GM23248 (cell line): ENCODE measurements at regions not wholly inside any gene's neighbourhood (a gene's known extent, or its start where the extent isn't known, plus 50 kb on each side); places are given as distances from the start of the nearest gene placed in this dataset.

Experiments
- DNase-seq: peaks from one replicate; pipeline ENCODE4 v3.0.0-alpha.2; 2015
- H2AFZ ChIP-seq: fragments of 200-600 bp; sonication (generic); 2 replicates; pipeline ENCODE4 v1.6.1; 2016; ENCODE audit warnings: antibody characterized with exemption
- H3F3A ChIP-seq: fragments of 200-600 bp; sonication (generic); 2 replicates; pipeline ENCODE4 v1.6.1; 2016; ENCODE audit warnings: mild to moderate bottlenecking, antibody characterized with exemption, mixed run types; ENCODE audit not compliant: insufficient read depth
- H3K27ac ChIP-seq: fragments of 200-600 bp; sonication (generic); 2 replicates; pipeline ENCODE4 v1.5.1; 2016; ENCODE audit warnings: mild to moderate bottlenecking
- H3K27me3 ChIP-seq: fragments of 200-600 bp; sonication (generic); replicated peaks from 2 replicates; pipeline ENCODE4 v1.6.1; 2016; ENCODE audit warnings: mild to moderate bottlenecking; ENCODE audit not compliant: insufficient read depth
- H3K36me3 ChIP-seq: fragments of 200-600 bp; sonication (generic); 2 replicates; pipeline ENCODE4 v1.6.1; 2016; ENCODE audit warnings: low read depth, mild to moderate bottlenecking
- H3K4me1 ChIP-seq: fragments of 200-600 bp; sonication (generic); 2 replicates; pipeline ENCODE4 v1.6.1; 2016; ENCODE audit warnings: mild to moderate bottlenecking; ENCODE audit not compliant: insufficient read depth
- H3K4me2 ChIP-seq: fragments of 200-600 bp; sonication (generic); one replicate; pipeline ENCODE4 v1.6.1; 2016; ENCODE audit warnings: mild to moderate bottlenecking; ENCODE audit not compliant: unreplicated experiment
- H3K4me3 ChIP-seq: fragments of 200-600 bp; sonication (generic); 2 replicates; pipeline ENCODE4 v1.5.1; 2016; ENCODE audit warnings: mild to moderate bottlenecking
- H3K79me2 ChIP-seq: fragments of 200-600 bp; sonication (generic); 2 replicates; pipeline ENCODE4 v1.6.1; 2016; ENCODE audit warnings: mild to moderate bottlenecking; ENCODE audit not compliant: insufficient read depth
- H3K9ac ChIP-seq: fragments of 200-600 bp; sonication (generic); 2 replicates; pipeline ENCODE4 v1.6.1; 2016; ENCODE audit warnings: mild to moderate bottlenecking
- H3K9me2 ChIP-seq: fragments of 200-600 bp; sonication (generic); 2 replicates; pipeline ENCODE4 v1.6.1; 2016; ENCODE audit warnings: mixed run types, mild to moderate bottlenecking, moderate library complexity; ENCODE audit not compliant: insufficient read depth
- H3K9me3 ChIP-seq: fragments of 200-600 bp; sonication (generic); one replicate; pipeline ENCODE4 v1.6.1; 2017; ENCODE audit warnings: low read depth
- H4K20me1 ChIP-seq: fragments of 200-600 bp; sonication (generic); 2 replicates; pipeline ENCODE4 v1.6.0; 2016; ENCODE audit not compliant: insufficient read depth
- EZH2 ChIP-seq: fragments of 200-600 bp; sonication (generic); IDR thresholded peaks from 2 replicates; pipeline ENCODE4 v1.6.1; 2018; ENCODE audit warnings: antibody characterized with exemption, mild to moderate bottlenecking; ENCODE audit not compliant: insufficient read depth, poor library complexity, severe bottlenecking
- EZH2phosphoT487 ChIP-seq: fragments of 200-600 bp; sonication (generic); IDR thresholded peaks from 2 replicates; pipeline ENCODE4 v1.6.1; 2018; ENCODE audit warnings: antibody characterized with exemption, moderate library complexity, mild to moderate bottlenecking, low read depth; ENCODE audit not compliant: insufficient read depth
- WGBS, 2 experiments: methylation state at CpG; one replicate each; pipeline ENCODE4 v1.1.6; 2015 to 2017; ENCODE audit warnings: low lambda C conversion rate in 2 of 2, low coverage in 1 of 2; ENCODE audit errors: missing lambda C conversion rate in 2 of 2; 5-methylcytosine and 5-hydroxymethylcytosine counted together
- in situ Hi-C: fragments of 300-500 bp; cut with MboI; formaldehyde crosslinking; loops from 2 replicates; pipeline ENCODE4 v1.15.0; 2020

GRCh38 chr18:26780520-26781325 lies 84.8 kb downstream of the AQP4 start:
- H3F3A ChIP-seq: no peaks in the 10 kb centered on the region
- no peak for TF ChIP-seq EZH2
- TF ChIP-seq EZH2phosphoT487: no peak

GRCh38 chr18:26778054-26778393 lies 87.5 kb downstream of the AQP4 start:
- no peak overlapping the region for H3K27ac ChIP-seq
- H3K4me3 ChIP-seq: no peak overlapping the region
- H3K36me3 ChIP-seq: no peaks in the 10 kb centered on the region
- no peak overlapping the region for H3K4me2 ChIP-seq
- in situ Hi-C loops: no loop called here
- H3K9me3 ChIP-seq: no peaks in the 10 kb centered on the region
- no peaks in the 10 kb centered on the region; the same call in 1 of the 2 replicates for H3K27me3 ChIP-seq
- H3F3A ChIP-seq: no peaks in the 10 kb centered on the region
- no peaks in the 10 kb centered on the region for H3K9me2 ChIP-seq
- no peaks in the 10 kb centered on the region for H3K4me1 ChIP-seq
- no peaks in the 10 kb centered on the region for H4K20me1 ChIP-seq
- no peak overlapping the region for H3K9ac ChIP-seq
- H2AFZ ChIP-seq: no peak overlapping the region
- TF ChIP-seq EZH2 (no peak), EZH2phosphoT487 (no peak)
- DNase-seq: no peak
- H3K79me2 ChIP-seq: no peaks in the 10 kb centered on the region

More at GRCh38 chr18:26780520-26781325, 84.8 kb downstream of the AQP4 start:
- H4K20me1 ChIP-seq: no peaks in the 10 kb centered on the region
- H3K27ac ChIP-seq: no peak overlapping the region
- H3K4me3 ChIP-seq: no peak overlapping the region
- 40% methylated on average over 5 of the region's 5 CpGs for WGBS, 2 experiments
- no peak overlapping the region for H3K4me2 ChIP-seq
- in situ Hi-C loops: no loop called here
- no peaks in the 10 kb centered on the region; the same call in 1 of the 2 replicates for H3K27me3 ChIP-seq
- no peaks in the 10 kb centered on the region for H3K36me3 ChIP-seq
- H3K4me1 ChIP-seq: no peaks in the 10 kb centered on the region
- no peak for DNase-seq
- no peaks in the 10 kb centered on the region for H3K9me2 ChIP-seq
- no peaks in the 10 kb centered on the region for H3K79me2 ChIP-seq
- H3K9me3 ChIP-seq: no peaks in the 10 kb centered on the region
- H2AFZ ChIP-seq: no peak overlapping the region
- no peak overlapping the region for H3K9ac ChIP-seq

GRCh38 chr18:26777351-26778053 lies 88.0 kb downstream of the AQP4 start:
- no peak overlapping the region for H3K9ac ChIP-seq
- 13 to 16% methylated on average over 7 of the region's 7 CpGs for WGBS, 2 experiments
- H3K4me2 ChIP-seq: no peak overlapping the region
- TF ChIP-seq EZH2 (no peak), EZH2phosphoT487 (no peak)
- H3K9me3 ChIP-seq: no peaks in the 10 kb centered on the region
- no peaks in the 10 kb centered on the region; the same call in 1 of the 2 replicates for H3K27me3 ChIP-seq
- H3K79me2 ChIP-seq: no peaks in the 10 kb centered on the region
- DNase-seq: no peak
- no peak overlapping the region for H2AFZ ChIP-seq
- H3K4me1 ChIP-seq: no peaks in the 10 kb centered on the region
- no peak overlapping the region for H3K27ac ChIP-seq
- H3K4me3 ChIP-seq: no peak overlapping the region
- H4K20me1 ChIP-seq: no peaks in the 10 kb centered on the region
- H3K36me3 ChIP-seq: no peaks in the 10 kb centered on the region
- H3F3A ChIP-seq: no peaks in the 10 kb centered on the region
- no peaks in the 10 kb centered on the region for H3K9me2 ChIP-seq
- in situ Hi-C loops: no loop called here

GRCh38 chr18:26772691-26773090 lies 92.8 kb downstream of the AQP4 start:
- H3K27ac ChIP-seq: no peak overlapping the region
- H2AFZ ChIP-seq: no peak overlapping the region
- TF ChIP-seq EZH2 (no peak), EZH2phosphoT487 (no peak)
- in situ Hi-C loops: no loop called here
- no peaks in the 10 kb centered on the region for H3K9me3 ChIP-seq
- H3K9ac ChIP-seq: no peak overlapping the region
- DNase-seq: no peak
- H3K9me2 ChIP-seq: no peaks in the 10 kb centered on the region
- H3K36me3 ChIP-seq: no peaks in the 10 kb centered on the region
- H3K4me2 ChIP-seq: no peak overlapping the region
- H3K4me3 ChIP-seq: no peak overlapping the region
- 31 to 44% methylated on average over 2 of the region's 2 CpGs for WGBS, 2 experiments
- no peaks in the 10 kb centered on the region for H3F3A ChIP-seq
- H4K20me1 ChIP-seq: no peaks in the 10 kb centered on the region
- no peaks in the 10 kb centered on the region; the same call in 1 of the 2 replicates for H3K27me3 ChIP-seq
- no peaks in the 10 kb centered on the region for H3K79me2 ChIP-seq
- H3K4me1 ChIP-seq: no peaks in the 10 kb centered on the region
